ENCODE measurements at regions not wholly inside any gene's neighbourhood (a gene's known extent, or its start where the extent isn't known, plus 50 kb on each side); places are given as distances from the start of the nearest gene placed in this dataset.

GRCh38 chr2:7962161-7962560, 719.7 kb upstream of the ID2 start:
- TF ChIP-seq CTCF (IDR thresholded peaks at IDR 0.05) (no peak), EP300 (IDR thresholded peaks at IDR 0.05; ENCODE audit: low read depth) (no peak)
